Lung microvascular endothelial cell (primary cell): ENCODE measurements at regions not wholly inside any gene's neighbourhood (a gene's known extent, or its start where the extent isn't known, plus 50 kb on each side); places are given as distances from the start of the nearest gene placed in this dataset.
A peak's percentile ranks its signal among the peaks of the same experiment; 100 is the strongest.
"Not testable (repeated sequence)": the region's sequence is repeated elsewhere in the genome, so short reads cannot be mapped to it uniquely, and the experiment has no call there.

ENCODE experiments used
- DNase-seq, 2 donors: peaks; one replicate each; pipeline versions ENCODE4 v3.0.0 to v3.0.0-alpha.2; 2010; ENCODE audit warnings: low read depth in 2 of 2

DNA sequence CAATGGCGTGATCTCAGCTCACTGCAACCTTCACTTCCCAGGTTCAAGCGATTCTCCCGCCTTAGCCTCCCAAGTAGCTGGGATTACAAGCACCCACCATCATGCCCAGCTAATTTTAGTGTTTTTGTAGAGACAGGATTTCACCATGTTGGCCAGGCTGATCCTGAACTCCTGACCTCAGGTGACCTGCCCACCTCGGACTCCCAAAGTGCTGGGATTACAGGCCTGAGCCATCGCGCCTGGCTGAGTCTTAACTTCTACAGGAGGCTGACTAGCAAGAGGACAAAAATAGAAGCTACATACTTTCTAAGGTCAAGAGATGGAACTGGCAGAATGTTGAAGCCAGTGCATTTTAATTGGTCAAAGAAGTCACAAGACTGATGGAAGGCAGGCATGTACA is 2296.2 kb upstream of the RAG2 start:
- not testable (repeated sequence) for DNase-seq

DNA sequence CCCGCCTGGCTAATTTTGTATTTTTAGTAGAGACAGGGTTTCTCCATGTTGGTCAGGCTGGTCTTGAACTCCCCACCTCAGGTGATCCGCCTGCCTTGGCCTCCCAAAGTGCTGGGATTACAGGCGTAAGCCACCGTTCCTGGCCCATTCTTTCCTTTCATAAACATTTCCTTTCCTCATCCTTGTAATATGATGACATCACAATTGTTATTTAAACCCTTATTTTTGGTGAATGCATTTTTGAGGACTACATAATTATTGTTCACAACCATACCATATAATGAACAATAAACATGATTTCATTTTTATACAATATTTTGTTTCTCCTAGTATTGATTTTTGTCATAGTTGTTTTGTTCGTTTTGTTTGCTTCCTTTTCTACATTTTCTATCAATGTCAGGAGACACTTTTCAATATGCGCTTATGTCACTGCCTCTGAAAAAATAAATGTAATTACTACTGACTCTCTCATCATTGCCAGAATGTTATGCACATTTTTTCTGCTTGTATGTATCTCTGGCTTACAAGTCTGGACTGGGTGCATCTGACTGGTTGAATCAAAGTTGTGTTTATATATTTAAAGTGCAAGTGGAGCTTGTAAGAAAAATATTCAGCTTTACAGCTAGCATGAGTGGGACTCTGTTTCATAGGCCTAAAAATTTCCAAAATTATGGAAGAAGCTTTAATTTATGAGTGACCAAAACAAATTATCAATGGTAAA is 2286.3 kb upstream of the RAG2 start:
- DNase-seq = no peak

DNA sequence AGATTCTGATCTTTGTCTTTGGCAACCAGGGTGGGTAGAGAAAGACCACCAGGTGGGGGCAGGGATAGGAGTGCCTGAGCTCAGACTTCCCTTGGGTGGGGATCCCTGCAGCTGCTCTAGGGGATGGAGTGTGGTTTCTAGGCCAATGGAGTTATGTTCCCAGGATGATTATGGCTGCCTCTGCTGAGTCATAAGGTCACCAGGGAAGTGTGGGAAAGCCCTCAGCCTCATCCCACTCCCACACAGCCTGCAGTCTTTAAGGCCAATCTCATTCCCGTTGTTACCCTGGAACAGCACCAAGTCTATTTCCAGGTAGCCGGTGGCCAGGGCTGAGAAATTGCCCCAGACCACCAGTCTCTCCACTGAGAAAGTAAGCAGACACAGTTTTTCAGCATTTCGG is 2269.3 kb upstream of the RAG2 start:
- DNase-seq = no peak

DNA sequence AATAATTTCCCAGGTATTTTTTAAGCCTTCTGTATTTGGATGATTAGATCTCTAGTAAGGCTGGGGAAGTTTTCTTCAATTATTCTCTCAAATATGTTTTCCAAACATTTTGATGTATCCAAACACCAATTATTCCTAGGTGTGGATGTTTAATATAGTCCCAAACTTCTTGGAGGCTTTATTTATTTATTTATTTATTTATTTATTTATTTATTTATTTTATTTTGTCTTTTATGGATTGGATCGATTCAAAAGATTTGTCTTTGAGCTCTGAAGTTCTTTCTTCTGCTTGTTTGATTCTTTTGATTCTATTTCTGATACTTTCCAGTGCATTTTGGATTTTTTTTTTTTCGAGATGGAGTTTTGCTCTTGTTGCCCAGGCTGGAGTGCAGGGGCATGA is 2267.9 kb upstream of the RAG2 start:
- no peak for DNase-seq

DNA sequence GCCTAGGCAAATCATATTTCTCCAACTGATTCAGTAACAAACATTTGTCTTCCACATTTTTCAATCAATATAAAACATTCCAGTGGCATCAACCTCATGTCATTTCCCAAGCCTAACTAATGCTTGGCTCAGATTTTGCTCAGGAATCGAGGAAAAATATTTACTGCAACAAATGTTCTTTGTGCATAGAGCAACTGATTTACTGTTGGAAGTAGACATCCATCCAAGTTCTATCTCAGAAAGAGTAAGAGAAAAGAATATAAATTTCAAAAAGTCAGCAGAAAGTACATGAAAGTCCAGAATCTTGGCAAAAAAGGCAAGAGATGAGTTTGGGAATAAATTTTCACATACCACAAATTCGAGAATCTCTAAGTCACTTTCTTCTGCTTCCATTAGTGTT is 2245.0 kb upstream of the RAG2 start:
- no peak for DNase-seq

DNA sequence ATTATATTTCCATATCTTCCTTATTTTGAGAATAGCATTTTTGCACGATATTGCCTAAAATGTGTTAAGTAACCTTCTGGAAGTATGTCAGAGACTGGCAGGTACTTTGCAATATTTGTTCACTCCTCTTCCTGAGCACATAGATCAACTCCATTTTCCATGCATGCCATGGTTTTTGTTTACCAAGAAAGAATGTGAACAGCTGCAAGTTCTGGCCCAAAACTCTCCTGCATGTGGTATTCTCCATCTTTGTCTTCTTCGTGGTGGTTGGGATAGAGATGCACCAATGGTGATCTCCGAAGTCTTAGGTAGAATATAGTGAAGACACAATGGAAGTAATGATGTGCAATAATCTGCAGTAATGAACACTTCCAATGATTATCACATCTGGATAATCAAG is 2241.0 kb upstream of the RAG2 start:
- DNase-seq = no peak

DNA sequence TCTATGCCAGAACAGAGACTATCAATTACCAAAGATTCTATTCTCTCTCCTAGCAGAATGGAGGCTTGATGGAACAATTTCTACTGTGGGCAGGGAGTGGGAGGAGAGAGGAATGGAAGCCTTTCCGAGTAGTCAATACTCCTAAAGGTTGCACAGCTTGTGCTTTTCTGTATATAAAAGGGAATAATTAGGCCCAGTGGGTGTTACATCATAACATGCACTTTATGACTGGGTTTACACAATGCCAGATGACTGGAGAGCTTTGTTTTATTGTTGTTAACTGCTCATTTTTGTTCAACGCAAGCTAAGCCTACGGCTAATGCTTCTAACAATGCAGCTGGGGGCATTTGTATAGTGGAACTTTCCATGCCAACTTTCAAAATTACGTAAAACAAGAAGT is 2237.9 kb upstream of the RAG2 start:
- DNase-seq = no peak

DNA sequence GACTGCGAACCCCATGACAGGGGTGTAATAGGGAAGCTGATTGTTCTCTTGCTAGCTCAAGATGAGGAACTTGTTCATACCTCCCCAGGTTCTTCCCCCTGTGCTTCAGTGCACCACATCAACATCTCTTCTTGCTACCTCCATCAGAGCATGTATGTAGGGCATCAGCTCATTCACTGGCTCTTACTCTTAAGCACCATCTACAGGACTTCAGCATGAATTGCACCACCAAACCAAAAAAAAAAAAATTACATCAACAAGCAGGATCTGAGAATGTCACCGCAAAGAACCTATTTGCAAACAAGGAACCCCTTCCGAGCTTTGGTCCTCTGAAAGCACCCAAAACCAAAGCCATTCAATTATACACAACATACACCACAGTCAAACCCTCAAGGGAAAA is 2226.5 kb upstream of the RAG2 start:
- peak in 1 of 2 donors; percentile 0 for DNase-seq

DNA sequence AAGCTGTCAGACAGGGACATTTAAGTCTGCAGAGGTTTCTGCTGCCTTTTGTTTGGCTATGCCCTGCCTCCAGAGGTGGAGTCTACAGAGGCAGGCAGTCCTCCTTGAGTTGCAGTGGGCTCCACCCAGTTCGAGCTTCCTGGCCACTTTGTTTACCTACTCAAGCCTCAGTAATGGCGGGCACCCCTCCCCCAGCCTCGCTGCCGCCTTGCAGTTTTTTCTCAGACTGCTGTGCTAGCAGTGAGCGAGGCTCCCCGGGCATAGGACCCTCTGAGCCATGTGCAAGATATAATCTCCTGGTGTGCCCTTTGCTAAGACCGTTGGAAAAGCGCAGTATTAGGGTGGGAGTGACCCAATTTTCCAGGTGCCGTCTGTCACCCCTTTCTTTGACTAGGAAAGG is 2223.8 kb upstream of the RAG2 start:
- not testable (repeated sequence) for DNase-seq

DNA sequence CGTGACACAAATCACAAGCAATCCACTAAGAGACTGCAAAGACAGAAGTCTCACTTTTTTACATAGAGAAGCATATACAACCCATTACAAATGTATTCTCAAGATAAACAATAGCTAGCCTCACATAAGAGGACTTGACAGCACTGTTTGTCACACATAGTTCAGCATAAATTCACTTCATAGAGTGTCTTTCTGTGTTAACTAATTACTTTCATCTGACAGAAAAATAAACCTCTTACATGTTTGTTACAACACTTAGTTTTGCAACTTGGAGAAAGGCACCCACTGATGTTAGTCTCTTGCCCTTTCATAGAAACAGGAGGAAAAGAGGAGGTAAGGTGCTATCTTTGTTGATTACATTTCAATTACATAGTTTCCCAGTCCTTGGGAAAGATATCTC is 2221.9 kb upstream of the RAG2 start:
- DNase-seq = no peak

DNA sequence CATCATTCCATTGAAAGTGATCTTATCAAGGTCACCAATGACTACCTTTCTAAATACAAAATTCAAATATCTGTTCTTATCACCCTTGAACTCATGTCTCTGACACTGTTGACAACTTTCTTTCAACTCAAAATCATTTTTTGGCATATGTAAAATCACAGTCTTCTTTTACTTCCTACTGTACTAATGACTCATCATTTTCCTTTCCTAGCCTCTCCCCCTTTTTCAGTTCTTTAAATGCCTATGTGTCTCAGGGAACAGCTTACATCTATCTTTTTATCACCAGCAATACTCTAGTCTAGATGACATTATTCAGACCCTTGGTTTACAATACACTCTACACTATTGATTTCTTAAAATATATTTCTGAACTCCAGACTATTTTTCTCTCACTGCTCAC is 2220.7 kb upstream of the RAG2 start:
- DNase-seq = no peak

DNA sequence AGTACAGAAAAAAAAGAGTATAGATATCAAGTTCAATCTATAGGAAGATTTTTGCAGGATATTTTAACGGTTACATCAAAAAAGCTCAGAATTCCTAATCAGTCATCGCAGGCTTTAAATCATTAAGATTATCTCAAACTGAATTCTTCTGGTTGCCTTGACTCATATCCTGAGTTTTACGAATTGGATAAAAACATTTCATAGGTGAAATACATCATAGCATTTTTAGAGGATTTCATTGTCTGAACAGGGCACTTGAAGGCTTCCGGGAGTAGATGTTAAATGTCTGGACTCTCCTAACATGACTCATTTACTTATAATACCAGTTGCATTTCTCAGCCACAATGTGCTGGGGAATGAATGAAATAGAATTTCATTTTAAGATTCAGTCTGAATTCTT is 2216.6 kb upstream of the RAG2 start:
- DNase-seq = no peak

DNA sequence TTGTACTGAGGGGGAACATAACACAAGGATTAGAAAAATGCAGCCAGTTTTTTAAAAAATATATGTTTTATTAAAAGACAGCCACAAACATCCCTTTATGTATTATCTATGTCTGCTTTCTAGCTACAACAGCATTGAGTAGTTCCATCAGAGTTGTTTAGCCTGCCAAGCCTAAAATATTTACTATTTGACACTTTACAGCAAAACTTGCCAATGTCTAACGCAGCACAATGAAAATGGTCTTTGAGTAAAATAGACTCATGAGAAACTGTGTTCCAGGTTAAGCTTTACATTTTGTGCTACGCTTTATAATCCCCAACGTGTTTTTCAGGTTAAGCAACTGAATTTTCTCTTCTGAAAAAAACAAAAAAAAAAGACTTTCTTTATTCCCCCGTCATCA is 2211.5 kb upstream of the RAG2 start:
- no peak for DNase-seq

DNA sequence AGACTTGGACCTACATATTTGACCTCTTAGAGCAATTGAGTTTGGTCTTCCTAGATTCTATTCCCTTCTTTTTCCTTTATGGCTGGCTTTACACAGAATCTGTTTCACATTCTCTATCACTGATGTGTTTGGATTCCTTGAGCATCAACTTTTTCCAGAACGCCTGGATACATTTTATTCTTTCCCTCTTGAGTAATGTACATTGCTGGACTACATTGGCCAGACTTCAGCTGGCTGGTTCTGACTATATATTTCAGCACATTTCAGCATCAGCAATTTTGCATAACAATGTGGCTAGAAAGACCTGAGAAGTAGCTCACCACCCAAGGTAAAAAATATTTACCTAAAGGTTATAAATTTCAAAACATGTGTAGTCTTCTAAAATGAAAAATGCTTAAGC is 2198.2 kb upstream of the RAG2 start:
- DNase-seq = no peak

DNA sequence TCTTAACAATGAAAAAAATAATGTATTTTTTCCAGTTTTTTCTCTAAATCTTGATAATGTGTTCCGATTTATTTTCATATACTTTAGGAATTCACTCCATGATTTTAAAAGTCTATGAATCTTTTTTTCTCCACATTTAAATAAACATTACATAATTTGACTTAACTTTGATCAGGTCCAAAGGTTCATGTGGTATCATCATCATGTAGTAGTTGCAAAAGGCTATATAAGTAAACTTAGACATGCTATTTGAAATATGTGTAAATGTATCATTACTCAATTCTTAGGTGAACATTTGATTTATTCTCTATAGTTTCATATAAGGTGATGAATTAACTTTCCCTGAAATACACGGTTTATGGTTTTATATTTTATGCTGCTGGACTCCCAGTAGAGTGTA is 2197.0 kb upstream of the RAG2 start:
- DNase-seq = no peak

DNA sequence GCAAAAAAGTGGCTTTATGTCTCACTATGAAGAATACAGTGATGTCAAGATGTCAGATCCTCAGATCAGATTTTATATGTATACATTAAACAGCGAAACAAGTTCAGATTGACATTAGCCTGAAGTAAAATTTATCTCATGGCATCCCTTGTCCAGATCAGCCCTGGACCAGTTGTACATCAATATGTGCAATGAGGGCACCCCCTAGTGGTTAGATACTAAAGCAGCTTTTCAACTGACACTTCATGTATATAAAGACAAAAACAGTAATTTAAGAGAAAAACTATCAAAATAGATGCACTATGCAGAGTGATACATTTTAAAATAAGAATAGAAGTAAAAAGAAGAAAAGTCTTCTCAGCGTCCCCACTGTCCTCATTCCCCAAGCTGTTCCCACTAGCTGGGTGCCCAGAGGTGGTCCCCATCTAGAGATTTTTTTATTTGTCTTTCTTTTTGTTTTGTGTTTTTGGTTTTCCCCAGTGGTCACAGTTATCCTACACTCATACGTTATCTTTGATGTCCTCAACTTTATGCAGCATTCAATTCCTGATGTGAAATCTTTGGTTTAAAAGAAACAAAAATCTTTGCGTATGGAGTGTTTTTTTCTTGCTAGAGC is 2193.4 kb upstream of the RAG2 start:
- peak; percentile 43 to 49 for DNase-seq

DNA sequence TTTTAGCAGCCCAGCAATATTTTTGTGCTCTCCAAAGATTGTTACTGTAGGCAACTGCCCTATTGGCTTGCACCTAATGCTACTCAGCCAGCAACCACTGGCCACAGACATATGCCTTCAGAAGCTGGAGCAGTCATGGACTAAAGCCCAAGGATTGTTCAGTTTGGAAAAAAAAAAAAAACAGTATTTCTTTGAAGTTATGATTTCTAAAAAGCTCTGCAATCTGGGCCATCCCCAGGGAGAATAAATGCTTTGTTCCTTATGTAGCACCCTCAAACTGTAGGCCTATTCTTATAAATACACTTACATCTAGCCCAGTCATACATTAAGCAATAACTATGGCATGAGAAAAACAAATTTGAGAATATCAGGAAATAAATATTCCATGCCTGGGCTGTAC is 2190.5 kb upstream of the RAG2 start:
- DNase-seq = no peak

DNA sequence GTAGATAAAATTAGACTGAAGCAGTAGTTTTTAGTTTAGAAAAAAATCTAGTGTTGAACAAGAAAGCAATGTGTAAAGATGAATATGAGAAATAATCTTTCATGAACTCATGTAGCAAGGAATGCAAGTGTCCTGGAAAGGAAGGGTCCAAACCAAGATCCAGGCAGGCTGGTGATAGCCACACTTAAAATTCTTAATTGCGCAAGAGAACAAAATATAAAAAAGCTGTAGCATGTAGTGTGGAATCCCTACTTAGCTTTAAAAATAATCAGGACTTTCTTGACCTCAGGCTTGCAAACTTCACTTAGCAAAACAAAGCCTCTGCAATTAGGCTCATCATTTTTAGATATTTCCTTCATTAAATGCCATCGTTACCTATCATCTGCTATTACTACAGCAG is 2186.1 kb upstream of the RAG2 start:
- DNase-seq = no peak

DNA sequence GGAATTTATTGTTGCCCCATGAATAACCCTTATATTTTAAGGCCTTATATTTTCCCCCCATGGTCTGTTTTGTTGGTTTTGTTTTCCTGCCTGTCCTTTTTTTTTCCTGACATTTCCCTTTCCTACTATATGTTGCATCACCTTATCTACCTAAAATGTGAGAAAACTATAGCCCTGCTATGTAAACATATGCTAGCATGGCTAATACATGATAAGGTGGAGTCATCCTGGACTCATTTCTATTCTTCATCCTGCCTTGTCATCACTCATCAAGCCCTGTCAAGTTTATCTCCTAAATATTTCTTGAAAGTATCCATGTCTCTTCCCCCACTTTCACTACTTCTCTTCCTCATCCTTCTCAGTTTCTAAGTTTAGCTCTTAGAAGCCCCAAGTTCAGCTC is 2168.8 kb upstream of the RAG2 start:
- DNase-seq = no peak

DNA sequence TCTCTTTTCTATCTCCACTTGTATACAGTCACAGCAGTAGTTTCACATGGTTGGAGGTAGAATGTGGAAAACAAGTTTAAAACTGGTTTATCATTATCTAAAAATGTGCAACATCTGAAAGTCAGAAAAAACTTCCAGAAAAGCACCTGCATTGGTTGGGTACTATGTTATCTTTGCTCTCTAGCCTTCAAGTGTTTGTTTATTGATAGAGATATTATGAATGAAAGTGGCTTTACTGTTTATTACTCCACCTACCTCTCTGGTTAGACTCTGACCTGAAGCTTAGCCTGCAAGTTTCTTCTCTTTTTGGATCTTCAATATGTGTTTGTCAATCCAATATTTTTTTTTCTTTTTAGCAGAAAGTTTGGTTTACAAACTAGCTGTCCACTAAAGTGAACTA is 2161.4 kb upstream of the RAG2 start:
- DNase-seq = no peak

DNA sequence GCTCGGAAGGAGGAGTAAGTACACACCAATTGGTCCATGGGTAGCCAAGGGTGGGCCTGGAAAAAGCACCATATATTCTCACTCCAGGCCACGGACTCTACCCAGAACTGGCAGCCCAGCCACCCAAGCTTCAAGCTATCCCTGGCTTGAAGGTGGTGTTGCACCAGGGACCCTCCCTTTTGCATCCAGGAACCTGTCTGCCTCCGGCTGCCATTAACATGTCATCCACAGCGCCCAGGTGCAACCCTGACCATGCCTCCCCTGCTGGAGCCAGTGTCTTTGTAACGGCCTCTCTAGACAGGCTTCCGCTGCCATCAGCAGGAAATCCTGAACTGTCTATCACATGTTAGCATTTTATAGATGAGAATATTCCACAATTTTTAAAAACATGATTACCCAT is 2158.5 kb upstream of the RAG2 start:
- DNase-seq = no peak

DNA sequence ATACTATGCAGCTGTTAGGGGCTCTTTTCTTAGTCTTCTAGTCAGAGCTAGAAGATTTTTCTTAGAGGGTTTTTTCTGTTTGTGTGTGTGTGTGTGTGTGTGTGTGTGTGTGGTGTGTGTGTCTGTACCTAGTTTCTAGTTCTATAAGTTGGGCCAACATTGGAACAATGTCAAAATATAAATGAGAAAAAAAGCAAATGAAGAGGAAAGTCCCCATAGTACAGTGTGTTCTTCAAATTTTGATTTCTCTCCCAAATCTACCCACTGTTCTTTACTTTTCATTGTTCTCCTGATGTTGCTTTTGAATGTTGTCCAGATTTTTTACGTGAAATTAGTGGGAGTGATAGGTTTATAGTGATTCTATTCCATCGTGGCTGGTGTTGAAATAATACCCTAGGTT is 2153.4 kb upstream of the RAG2 start:
- no peak for DNase-seq

DNA sequence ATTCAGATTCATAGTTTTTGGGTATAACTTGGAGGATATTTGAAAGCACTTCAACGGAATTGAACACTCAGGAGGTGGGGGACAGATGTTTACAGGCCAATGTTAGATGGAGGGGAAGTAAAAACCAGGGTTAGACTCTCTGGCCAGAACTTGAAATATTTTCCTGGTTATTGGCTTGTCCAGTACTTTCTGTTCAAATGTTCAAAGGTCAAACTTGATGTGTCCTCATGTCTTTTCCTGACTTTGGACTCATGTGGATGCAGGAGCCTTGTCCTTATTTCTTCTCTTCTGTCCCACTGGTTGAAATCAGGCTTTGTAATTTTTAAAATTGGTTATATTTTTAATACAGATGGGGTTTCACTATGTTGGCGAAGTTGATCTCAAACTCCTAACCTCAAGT is 2148.5 kb upstream of the RAG2 start:
- not testable (repeated sequence) for DNase-seq

DNA sequence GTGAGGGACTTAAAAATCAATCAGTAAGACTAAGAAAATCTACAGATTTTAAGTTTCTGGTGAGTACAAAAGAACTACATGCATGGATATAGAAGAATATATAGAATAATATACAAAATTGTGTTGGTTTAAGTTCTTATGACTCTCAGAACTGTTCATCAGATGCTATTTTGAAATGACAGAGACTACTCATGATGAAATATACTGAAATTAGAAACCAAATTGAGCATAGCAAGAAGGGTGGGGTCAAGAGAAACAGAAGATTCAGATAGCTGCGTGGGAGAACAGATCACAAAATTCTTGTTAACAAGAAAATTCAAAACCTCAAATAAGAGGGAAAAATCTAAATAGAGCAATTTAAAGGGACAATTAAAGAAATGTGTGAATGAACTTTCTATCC is 2125.3 kb upstream of the RAG2 start:
- no peak for DNase-seq
